CD4-positive, alpha-beta T cell (primary cell): ENCODE measurements at regions not wholly inside any gene's neighbourhood (a gene's known extent, or its start where the extent isn't known, plus 50 kb on each side); places are given as distances from the start of the nearest gene placed in this dataset.
"Not testable (repeated sequence)": the region's sequence is repeated elsewhere in the genome, so short reads cannot be mapped to it uniquely, and the experiment has no call there.

ENCODE experiments used
- ATAC-seq: fragments of 200-7000 bp; cut with Tn5 transposase; one replicate; pipeline ENCODE4 v1.10.0; 2022; ENCODE audit warnings: mild to moderate bottlenecking; ENCODE audit not compliant: poor library complexity
- CTCF ChIA-PET: fragments of 350-600 bp; sonication (Branson Sonifier 250); formaldehyde crosslinking; loops from one replicate; lab custom pipeline; 2021; ENCODE audit warnings: antibody characterized with exemption, inconsistent platforms; lab: Charles Lee
- POLR2A ChIA-PET: fragments of 350-600 bp; sonication (Branson Sonifier 250); formaldehyde crosslinking; loops from one replicate; lab custom pipeline; 2021; ENCODE audit warnings: antibody characterized with exemption, inconsistent platforms; lab: Charles Lee
- DNase-seq, 14 experiments: peaks; one replicate each; pipeline ENCODE4 v3.0.0-alpha.2; 2013 to 2020; ENCODE audit warnings: mixed read lengths in 2 of 14
- H3K27ac ChIP-seq, 2 donors: one replicate each; pipeline versions ENCODE4 v1.5.1 to v1.7.0; 2013; ENCODE audit warnings: low read length in 2 of 2, low read depth in 1 of 2, mild to moderate bottlenecking in 1 of 2
- H3K27me3 ChIP-seq, 2 experiments: 1 replicate in 1 of 2; 2 replicates in 1 of 2; pipeline versions ENCODE4 v1.6.1 to v1.7.0; 2013; ENCODE audit warnings: low read length in 2 of 2, control low read depth in 1 of 2, mild to moderate bottlenecking in 1 of 2, moderate library complexity in 1 of 2; ENCODE audit not compliant: insufficient read depth in 2 of 2, control insufficient read depth in 1 of 2
- H3K36me3 ChIP-seq: one replicate; pipeline ENCODE4 v1.6.1; 2013; ENCODE audit warnings: low read length, control low read depth; ENCODE audit not compliant: insufficient read depth
- H3K4me1 ChIP-seq: one replicate; pipeline ENCODE4 v1.6.1; 2013; ENCODE audit warnings: low read length, control low read depth; ENCODE audit not compliant: insufficient read depth
- H3K4me3 ChIP-seq: one replicate; pipeline ENCODE4 v1.5.1; 2013; ENCODE audit warnings: mild to moderate bottlenecking, low read length, moderate library complexity
- H3K9me3 ChIP-seq, 2 experiments: 1 replicate in 1 of 2; 2 replicates in 1 of 2; pipeline versions ENCODE4 v1.6.1 to v1.7.0; 2013; ENCODE audit warnings: low read length in 2 of 2, mild to moderate bottlenecking in 2 of 2, control low read depth in 1 of 2, moderate library complexity in 1 of 2; ENCODE audit not compliant: control insufficient read depth in 1 of 2, insufficient read depth in 1 of 2
- H3K27ac Mint-ChIP-seq: one replicate; pipeline ENCODE4 v1.8.0; 2020; ENCODE audit warnings: mixed read lengths
- H3K27me3 Mint-ChIP-seq: one replicate; pipeline ENCODE4 v1.8.0; 2021; ENCODE audit warnings: mixed read lengths
- H3K36me3 Mint-ChIP-seq: one replicate; pipeline ENCODE4 v1.8.0; 2021; ENCODE audit warnings: low read depth, mixed read lengths
- H3K4me1 Mint-ChIP-seq: one replicate; pipeline ENCODE4 v1.8.0; 2021; ENCODE audit warnings: low read depth, mixed read lengths
- H3K4me3 Mint-ChIP-seq: one replicate; pipeline ENCODE4 v1.8.0; 2020; ENCODE audit warnings: mild to moderate bottlenecking, mixed read lengths
- H3K9me3 Mint-ChIP-seq: one replicate; pipeline ENCODE4 v1.8.0; 2020; ENCODE audit warnings: mixed read lengths
- intact Hi-C, 2 experiments: fragments of 100-400 bp; cut with DNase I in 1 of 2; cut with micrococcal nuclease in 1 of 2; formaldehyde crosslinking; loops; one replicate each; pipeline versions ENCODE4 v1.15.1 to v1.9.0; 2023 to 2025; cut with DNase I, micrococcal nuclease

DNA sequence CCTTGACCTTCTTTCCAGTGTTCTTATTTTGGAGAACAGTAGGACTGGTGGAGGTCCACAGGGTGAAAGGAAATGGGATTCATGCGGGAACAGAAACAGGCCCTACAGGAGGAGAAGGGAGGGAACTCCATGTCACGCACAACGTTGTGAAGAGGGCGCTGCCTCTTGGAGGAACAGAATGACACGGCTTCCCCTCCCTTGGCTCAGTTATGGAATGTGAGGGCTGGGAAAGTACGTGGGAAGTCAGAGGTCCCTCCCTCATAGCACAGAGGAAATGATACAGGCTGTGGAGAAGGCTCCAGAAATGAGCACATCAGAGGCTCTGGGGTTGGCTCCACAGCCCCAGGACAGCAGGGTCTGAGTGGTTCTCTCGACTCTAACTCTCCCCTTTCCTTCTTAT, 49.9 kb upstream of the PROP1 start:
- H3K27ac Mint-ChIP-seq, ATAC-seq, H3K36me3 Mint-ChIP-seq, DNase-seq, H3K9me3 Mint-ChIP-seq, H3K27ac ChIP-seq, CTCF ChIA-PET, H3K4me1 Mint-ChIP-seq, H3K27me3 Mint-ChIP-seq, intact Hi-C loops, H3K9me3 ChIP-seq, H3K4me3 ChIP-seq, H3K4me3 Mint-ChIP-seq, H3K4me1 ChIP-seq, H3K27me3 ChIP-seq, POLR2A ChIA-PET, H3K36me3 ChIP-seq: not testable (repeated sequence)
